Stimulated activated naive CD4-positive, alpha-beta T cell treated with Interleukin-2 at 50 U/mL for 16 hours (primary cell): ENCODE measurements at regions not wholly inside any gene's neighbourhood (a gene's known extent, or its start where the extent isn't known, plus 50 kb on each side); places are given as distances from the start of the nearest gene placed in this dataset.

Experiments used
- DNase-seq: peaks from one replicate; lab custom pipeline; 2025; lab: John Stamatoyannopoulos, UW

DNA sequence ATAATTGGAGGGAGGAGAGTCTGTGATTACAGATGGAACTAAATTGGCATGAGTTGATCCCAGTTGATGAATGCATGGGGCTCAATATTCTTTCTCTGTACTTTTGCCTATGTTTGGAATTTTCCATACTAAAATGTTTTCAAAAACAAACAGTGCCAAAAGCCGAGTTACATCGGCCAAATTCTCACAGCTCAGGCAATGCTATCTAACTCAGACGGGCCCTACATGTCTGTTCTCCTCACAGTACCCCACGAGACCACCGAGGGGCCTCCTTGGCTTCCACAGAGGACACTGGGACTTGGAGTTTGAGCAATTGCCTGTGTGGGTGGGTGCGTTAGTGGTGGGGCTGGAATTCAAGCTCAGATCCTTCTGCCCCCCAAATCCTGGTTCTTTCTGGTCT lies 413.2 kb downstream of the CDH26 start:
- no peak for DNase-seq

GRCh38 chr20:60372275-60372674 lies 414.1 kb downstream of the CDH26 start:
- DNase-seq = no peak

DNA sequence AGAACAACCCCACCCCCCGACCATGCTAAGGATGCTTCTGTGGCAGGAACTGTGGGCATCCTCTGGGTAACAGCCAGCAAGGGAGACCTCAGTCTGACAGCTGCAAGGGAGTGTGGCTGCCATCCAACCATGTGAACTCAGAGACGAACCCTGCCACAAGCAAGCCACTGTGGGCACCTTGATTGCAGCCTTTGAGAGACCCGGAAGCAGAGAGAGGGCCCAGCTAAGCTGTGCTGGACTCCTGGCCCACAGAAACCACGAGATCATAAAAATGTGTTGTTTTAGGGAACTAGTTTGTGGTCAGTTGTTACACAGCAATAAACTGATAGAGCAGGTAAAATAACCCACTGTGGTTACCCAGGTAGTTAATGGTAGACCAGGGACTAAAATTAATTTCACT lies 414.6 kb downstream of the CDH26 start:
- DNase-seq = no peak

- no peak for DNase-seq
Measured at GRCh38 chr20:60378620-60379019, 420.4 kb downstream of the CDH26 start.

GRCh38 chr20:60381643-60382400 lies 423.6 kb downstream of the CDH26 start:
- no peak for DNase-seq

DNA sequence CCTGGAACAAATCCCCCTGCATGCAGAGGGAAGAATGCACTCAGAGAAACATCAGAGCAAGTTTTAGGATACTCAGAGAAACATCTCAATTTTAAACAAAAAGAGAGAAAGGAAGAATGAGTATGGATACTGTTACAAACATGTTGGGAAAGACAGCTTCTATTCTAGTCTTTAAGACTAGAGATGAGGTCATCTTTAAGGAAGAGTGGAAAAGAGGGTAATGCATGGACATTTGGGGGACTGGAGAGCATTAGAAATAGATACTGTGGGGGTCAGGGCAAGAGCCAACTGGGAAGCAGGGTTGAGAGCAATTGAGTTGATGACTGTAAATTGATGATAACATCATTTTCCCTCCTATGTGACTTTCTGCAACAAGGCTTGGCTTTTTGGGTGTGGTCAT lies 431.2 kb downstream of the CDH26 start:
- DNase-seq = no peak

DNA sequence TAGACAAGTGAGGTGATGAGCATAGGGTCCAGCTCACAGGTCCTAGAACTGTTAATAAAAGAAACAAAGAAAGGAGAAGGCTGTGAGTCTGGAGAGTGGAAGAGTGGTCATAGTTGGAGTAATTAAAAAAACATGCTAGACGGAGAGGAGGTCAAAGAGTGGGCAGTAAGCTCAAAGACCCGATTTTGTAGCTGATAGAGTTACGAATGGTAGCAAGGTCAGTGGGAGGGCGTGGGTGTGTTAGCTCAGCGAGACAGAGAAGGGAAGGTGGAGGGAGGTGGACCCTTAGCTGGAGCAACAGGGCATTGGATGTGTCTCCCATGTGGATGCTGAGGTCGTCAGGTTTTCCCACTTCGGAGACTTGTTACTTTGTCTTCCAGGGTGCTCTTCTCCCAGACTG lies 431.7 kb downstream of the CDH26 start:
- DNase-seq = no peak

- no peak for DNase-seq
Measured at GRCh38 chr20:60395991-60396390, 437.8 kb downstream of the CDH26 start.

DNA sequence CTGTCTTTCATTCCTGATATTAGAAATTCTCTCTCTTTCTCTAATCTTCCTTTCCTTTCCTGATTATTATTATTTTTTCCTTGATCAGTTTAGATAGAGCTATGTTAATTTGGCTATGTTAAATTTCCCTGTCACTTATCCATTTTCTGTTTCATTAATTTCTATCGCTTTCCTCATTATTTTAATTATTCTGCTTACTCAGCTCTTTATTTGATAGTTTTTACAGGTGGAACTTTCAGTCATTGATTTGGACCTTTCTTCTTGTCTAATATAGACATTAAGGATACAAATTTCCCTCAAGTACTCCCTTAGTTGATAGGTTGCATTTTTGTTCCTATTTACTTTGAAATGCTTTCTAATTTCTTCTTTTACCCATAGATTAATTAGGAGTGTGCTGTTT lies 442.3 kb downstream of the CDH26 start:
- no peak for DNase-seq

DNA sequence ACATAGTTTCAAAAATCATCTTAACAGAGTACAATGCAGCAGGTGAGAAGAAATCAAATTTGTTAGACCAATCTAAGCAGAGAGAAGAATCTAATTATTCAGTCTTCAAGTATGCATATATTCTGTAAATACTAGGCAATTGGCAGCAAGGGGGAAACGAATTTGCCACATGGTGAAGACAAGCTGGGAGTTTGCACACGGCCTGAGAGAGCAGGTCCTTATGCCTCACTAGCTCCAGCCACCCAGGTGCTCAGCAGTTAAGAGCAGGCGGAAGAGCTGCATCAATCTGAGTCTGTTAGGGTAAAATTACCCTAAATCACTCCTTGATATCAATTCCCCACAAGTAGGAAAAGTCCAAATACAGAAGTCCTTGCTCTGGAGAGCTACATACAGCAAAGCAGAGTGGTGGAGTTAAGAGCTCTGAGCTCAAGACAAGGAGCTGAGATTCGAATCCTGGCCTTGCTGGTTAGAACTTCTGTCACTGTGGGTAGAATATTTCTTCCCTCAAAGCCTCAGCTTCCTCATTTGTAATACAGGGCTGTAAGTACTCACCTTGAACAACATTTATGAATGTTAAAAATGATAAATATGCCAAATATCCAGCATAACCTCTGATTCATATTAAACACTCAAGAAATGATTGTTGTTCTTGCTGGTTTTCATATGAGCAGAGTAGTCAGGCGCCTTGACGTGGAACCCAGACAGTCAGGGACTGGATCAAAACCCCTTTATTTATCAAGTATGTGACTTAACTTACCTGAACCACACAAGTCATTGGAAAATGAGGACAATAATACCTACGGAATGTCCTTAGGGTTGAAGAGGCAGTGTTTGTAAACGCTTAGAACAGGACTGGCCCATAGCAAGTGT lies 444.2 kb downstream of the CDH26 start:
- DNase-seq = no peak

DNA sequence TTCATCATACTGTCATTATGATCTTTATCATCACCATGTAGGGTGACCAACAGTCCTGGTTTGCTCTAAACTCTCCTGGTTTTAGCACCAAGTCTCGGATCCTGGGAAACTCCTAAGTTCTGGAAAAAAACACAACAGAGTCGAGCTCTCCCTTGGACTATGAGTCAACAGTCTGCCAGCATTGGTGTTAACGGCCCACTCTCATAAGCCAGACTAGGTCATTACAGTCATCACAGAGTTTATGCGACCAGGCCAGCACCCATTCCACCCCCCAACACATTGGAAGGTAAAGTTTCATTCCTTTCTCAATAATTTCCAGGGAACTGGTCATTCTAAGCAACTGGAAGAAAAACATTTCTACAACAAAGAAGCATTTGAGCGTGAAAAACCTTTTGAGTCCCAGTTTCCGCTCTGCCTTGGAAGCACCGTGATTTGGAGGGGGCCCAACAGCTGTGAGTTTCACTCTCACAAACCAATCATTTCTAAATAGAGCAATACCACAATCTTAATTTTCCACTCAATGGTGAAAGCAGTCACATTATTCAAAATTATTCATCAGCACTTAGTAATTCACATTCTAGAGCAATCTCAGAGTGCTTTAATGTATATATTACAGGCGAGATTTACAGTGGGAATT lies 445.0 kb downstream of the CDH26 start:
- DNase-seq = no peak

DNA sequence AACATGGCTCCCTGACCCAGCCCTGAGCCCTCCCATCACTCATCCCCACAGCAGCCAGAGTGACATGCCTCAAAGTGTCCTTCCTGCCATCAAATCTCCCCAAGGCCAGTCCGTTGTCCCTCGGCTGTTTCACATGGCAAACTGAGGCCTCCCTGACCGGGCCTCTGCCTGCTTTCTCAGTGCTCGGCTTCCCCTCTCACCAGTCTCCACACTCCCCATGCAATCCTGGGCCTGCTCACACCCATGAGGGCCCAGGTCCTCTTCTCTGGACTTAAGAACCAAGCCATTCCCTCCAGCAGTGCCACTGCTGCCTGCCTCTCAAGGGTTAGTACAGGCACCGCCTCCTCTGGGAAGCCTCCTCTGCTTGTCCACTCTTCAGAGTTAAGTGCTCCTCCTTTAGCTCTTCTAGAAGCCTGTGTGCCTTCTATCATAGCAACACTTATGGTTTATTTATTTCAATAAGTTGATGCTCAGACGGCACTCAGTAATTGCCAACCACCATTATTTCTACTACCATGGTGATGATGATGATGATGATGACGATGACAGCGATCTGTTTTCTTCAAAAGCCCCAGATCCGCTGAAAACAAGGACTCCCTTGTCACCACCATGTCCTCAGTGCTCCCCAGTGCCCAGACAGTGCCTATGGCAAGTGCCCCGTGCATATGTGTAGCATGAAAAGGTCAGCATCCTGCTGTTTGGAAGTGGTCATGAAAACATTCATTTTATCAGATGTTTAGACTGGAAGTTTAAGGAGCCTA lies 449.0 kb downstream of the CDH26 start:
- no peak for DNase-seq

DNA sequence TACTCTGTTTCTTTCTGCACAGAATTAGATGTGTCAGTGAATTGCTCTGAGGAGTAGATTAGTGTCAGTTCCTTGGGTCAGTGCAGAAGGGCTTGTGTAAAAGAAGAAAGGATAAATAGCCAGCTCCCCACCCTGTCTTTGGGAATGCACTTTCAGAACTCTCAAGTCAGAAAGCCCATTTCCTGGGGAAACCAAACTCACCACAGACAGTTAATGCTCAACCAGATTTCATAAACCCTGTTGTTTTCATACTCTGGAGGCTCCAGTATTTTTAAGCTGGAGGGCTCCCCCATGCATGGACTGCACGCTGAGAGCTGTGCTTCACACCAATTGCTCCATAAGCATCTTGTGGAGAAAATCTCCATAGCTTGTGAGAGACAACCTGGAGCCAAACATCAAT lies 449.7 kb downstream of the CDH26 start:
- DNase-seq = no peak

- DNase-seq = no peak
Measured at GRCh38 chr20:60408435-60408834, 450.2 kb downstream of the CDH26 start.

DNA sequence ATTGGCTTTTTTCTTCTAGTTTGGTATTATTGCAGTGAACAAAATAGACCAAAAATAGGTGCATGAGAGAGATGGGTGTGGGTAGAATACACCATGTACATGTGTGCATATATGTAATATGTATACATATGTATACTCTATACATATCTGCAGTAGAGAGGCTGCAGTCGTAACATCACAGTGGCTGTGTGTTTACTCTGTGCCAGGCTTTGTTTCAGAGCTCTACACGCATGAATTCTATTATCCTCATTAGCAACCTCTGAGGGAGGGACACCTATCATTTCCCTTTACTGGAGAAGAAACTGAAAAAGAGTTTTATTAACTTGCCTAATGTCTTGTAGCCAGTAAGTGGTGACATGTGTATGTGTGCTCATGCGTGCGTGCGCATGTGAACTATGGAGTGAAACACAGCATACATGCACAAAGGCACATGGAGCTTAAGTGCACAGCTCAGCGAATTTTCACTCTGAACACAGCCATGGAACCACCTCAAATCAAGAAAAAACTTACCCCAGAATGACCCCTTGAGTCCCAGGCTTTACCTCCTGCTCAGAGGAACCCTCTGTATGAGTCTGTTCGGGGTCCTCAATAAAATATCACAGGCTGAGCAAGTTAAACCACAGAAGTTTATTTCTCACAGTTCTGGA lies 452.5 kb downstream of the CDH26 start:
- no peak for DNase-seq

GRCh38 chr20:60411813-60412212 lies 453.6 kb downstream of the CDH26 start:
- DNase-seq = no peak

DNA sequence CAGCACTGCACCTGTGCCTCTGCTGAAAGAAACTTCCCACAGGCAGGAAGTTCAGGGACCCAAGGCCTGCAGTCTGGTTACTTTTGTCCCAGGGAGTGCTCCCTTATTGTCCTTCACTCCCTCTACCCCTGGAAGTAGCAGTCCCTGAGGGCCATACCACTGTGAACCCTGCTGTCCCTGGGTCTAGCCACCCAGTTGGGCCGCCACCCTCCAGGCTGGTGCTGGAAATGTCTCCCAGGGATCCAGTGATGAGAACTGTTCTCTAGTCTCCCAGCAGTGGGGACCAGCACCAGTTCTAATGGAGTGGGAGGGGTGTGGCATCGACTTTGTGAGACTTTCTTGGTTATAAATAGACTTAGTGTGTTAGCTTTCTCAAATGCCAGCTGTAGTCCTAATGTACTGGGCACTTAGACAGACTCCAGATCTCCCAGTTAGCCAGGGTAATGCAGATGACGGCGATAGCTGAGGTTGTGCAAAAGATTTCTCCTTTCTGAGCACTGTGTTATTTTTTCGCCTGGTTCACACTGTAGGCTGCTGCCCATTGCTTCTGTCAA lies 462.5 kb downstream of the CDH26 start:
- no peak for DNase-seq

DNA sequence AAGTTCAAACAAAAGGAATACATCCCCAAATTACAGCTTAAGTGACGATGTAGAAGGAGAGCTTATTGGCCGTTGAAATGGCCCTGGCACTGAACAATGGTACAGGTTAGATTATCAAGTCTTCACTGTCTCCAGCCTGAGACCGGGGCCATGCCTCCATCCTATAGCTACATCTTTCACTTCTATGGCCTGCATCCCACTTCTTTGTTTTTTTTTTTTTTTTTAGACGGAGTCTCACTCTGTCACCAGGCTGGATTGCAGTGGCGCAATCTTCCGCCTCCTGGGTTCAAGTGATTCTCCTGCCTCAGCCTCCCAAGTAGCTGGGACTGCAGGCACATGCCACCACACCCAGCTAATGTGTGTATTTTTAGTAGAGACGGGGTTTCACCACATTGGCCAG lies 464.6 kb downstream of the CDH26 start:
- no peak for DNase-seq

GRCh38 chr20:60424267-60424902 lies 466.2 kb downstream of the CDH26 start:
- no peak for DNase-seq

DNA sequence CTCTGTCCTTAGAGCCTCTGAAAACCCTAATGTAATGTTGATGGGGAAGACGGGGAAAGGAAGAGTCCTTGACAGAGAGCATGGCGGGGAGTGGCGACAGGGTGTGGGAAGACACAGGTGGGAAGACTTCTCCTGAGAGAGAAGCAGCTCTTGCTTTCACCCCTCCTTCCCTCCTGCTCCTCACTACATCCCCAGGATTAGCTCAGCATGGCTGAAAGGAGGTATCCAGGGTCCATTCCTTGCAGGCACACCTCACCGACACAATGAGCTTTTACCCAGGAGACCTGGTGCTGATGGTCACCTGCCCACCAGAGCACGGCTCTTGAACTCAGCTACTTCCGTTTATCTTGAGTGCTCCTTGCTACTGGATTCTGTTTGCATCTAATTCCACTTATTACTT lies 469.3 kb downstream of the CDH26 start:
- DNase-seq = no peak

DNA sequence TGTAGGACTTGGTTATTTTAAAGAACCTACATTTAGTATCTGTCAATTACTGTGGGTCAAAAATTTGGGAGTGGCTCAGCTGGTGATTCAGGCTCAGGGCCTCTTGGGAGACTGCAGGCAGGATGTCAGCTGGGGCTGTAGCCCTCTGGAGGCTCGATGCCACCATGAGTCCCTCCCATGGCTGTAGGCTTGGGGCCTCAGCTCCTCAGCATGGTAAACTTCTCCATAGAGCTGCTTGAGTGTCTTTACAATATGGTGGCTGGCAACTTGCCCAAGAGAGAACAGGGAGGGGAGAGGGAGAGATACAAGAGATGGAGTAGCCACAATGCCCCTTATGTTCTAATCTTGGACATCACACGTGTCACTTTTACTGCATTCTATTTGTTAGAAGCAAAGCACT lies 470.4 kb downstream of the CDH26 start:
- no peak for DNase-seq
